NT2/D1 (cell line): ENCODE measurements at regions not wholly inside any gene's neighbourhood (a gene's known extent, or its start where the extent isn't known, plus 50 kb on each side); places are given as distances from the start of the nearest gene placed in this dataset.

Experiments
- SUZ12 ChIP-seq: IDR thresholded peaks from 2 replicates; pipeline ENCODE4 v1.6.1; 2011; ENCODE audit not compliant: insufficient read length, insufficient read depth; ENCODE audit errors: extremely low read depth
- YY1 ChIP-seq: IDR thresholded peaks from 2 replicates; pipeline ENCODE4 v1.6.1; 2011; ENCODE audit not compliant: insufficient read length, insufficient read depth
- ZNF274 ChIP-seq: IDR thresholded peaks from 2 replicates; pipeline ENCODE4 v1.6.1; 2011; ENCODE audit warnings: mild to moderate bottlenecking, low read depth, low read length

GRCh38 chr15:36080759-36081158 lies 498.7 kb upstream of the CDIN1 start:
- TF ChIP-seq YY1 (no peak), ZNF274 (no peak), SUZ12 (no peak)
